ENCODE measurements at regions not wholly inside any gene's neighbourhood (a gene's known extent, or its start where the extent isn't known, plus 50 kb on each side); places are given as distances from the start of the nearest gene placed in this dataset.

DNA sequence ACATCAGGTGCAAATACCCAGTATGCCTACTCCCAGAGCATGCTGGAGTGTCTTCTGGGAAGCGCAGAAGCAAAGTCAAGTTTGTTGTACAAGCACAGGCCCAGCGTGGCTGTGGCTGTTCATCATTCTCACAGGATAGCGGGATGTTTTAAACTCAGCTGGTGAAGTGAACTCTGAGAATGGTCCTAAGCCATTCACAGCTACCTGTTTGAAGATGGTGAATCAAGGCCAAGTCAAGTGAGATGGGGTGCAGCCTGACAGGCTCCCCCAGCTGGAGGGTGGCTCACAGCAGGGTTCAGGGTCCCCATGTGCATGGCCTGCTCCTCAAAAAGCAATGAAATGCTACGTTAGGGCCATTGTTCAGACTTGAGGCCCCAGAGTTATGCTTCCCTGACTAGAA lies 304.7 kb upstream of the FOXQ1 start:
- Mint-ChIP-seq H3K36me3 (ENCODE audit: low read depth) (no peaks in the 10 kb centered on the region), H3K4me1 (no peaks in the 10 kb centered on the region), H3K27me3 (ENCODE audit: low read depth) (peaks cover 13% of the 10 kb centered on the region), H3K27ac (no peak overlapping the region), H3K9me3 (no peaks in the 10 kb centered on the region), H3K4me3 (no peak overlapping the region)
- TF ChIP-seq CTCF (IDR thresholded peaks at IDR 0.05; ENCODE audit: unreplicated experiment in 3 of 3), result no peak

GRCh38 chr6:1004885-1005630 lies 306.8 kb upstream of the FOXQ1 start:
- Mint-ChIP-seq H3K27me3 (ENCODE audit: low read depth) (peaks cover 13% of the 10 kb centered on the region), H3K9me3 (no peaks in the 10 kb centered on the region), H3K27ac (no peak overlapping the region), H3K4me3 (no peak overlapping the region), H3K4me1 (no peaks in the 10 kb centered on the region), H3K36me3 (ENCODE audit: low read depth) (no peaks in the 10 kb centered on the region)
- no peak for TF ChIP-seq CTCF (IDR thresholded peaks at IDR 0.05; ENCODE audit: unreplicated experiment in 3 of 3)

DNA sequence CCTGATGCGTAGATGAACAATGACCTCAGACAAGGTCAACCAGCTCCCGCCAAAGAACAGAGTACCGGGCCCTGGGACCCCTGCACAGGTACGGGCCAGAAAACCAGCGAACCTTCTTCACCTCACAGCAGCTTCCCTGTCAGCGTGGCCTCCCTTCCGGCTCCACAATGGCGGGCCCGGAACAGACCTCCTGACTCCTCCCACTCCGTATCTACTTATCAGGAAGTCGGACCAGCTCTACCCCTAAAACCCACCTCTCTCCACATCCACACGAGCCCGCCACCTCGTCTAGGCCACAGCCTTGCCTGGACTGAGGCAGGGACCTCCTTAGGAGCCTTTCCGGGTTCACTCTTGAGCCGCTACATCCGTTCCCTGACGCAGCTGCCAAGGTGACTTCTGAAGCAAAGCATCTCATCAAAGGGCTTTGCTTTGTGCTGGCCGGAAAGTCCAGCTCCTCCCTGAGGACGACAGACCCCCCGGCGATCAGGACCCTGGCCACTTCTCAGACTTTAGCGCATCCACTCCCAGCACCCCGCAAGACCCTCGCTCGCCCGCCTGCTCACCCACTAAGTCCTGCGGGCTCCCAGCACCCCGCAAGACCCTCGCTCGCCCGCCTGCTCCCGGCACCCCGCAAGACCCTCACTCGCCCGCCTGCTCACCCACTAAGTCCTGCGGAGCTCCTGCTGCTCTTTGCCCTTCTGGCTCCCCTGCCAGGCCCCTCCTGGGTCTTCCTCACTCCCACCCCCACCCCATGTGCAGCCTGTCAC lies 308.3 kb upstream of the FOXQ1 start:
- Mint-ChIP-seq H3K4me3 (no peak overlapping the region), H3K27ac (no peak overlapping the region)

DNA sequence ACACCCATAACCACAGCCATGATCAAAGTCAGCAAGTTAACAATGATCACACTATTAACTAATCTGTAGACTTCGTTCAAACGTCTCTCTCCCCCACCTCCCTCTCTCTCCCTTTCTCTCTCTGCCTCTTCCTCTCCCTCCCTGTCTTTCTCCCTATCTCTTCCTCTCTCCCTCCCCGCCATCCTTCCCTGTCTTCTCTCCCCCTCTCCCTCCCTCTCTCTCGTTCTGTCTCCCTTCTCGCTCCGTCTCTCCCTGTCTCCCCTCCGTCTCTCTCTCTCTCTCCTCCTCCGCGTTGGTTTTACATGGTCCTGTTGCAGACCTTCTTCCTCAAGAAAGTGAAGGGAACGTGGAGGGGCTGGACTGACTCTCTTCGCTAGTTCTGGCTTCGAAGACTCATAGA lies 308.9 kb upstream of the FOXQ1 start:
- Mint-ChIP-seq H3K27me3 (ENCODE audit: low read depth) (peaks cover 13% of the 10 kb centered on the region), H3K4me3 (no peak overlapping the region), H3K4me1 (no peaks in the 10 kb centered on the region), H3K9me3 (no peaks in the 10 kb centered on the region), H3K36me3 (ENCODE audit: low read depth) (no peaks in the 10 kb centered on the region), H3K27ac (no peak overlapping the region)
- TF ChIP-seq CTCF (IDR thresholded peaks at IDR 0.05; ENCODE audit: unreplicated experiment in 3 of 3), result no peak

More for the DNA sequence above, 308.3 kb upstream of the FOXQ1 start:
- no peaks in the 10 kb centered on the region for H3K9me3 Mint-ChIP-seq
- no peak for TF ChIP-seq CTCF (IDR thresholded peaks at IDR 0.05; ENCODE audit: unreplicated experiment in 3 of 3)
- H3K4me1 Mint-ChIP-seq, result no peaks in the 10 kb centered on the region
- H3K27me3 Mint-ChIP-seq (ENCODE audit: low read depth), result peaks cover 13% of the 10 kb centered on the region
- no peaks in the 10 kb centered on the region for H3K36me3 Mint-ChIP-seq (ENCODE audit: low read depth)

- no peak overlapping the region for H3K4me3 Mint-ChIP-seq
- no peaks in the 10 kb centered on the region for H3K36me3 Mint-ChIP-seq (ENCODE audit: low read depth)
- H3K9me3 Mint-ChIP-seq, result no peaks in the 10 kb centered on the region
- no peak for TF ChIP-seq CTCF (IDR thresholded peaks at IDR 0.05; ENCODE audit: unreplicated experiment in 3 of 3)
- no peaks in the 10 kb centered on the region for H3K4me1 Mint-ChIP-seq
- peaks cover 12% of the 10 kb centered on the region for H3K27me3 Mint-ChIP-seq (ENCODE audit: low read depth)
- no peak overlapping the region for H3K27ac Mint-ChIP-seq
Measured at GRCh38 chr6:1001655-1002349, 308.9 kb upstream of the EXOC2 start.

All from nephron (organoid).